Left kidney (tissue), 1 donor: ENCODE measurements at regions not wholly inside any gene's neighbourhood (a gene's known extent, or its start where the extent isn't known, plus 50 kb on each side); places are given as distances from the start of the nearest gene placed in this dataset.
"Not testable (repeated sequence)": the region's sequence is repeated elsewhere in the genome, so short reads cannot be mapped to it uniquely, and the experiment has no call there.

Experiments used
- DNase-seq: peaks from one replicate; pipeline ENCODE4 v3.0.0-alpha.2; 2013

GRCh38 chr22:49349181-49349835 is 478.4 kb downstream of the BRD1 start:
- no peak for DNase-seq

GRCh38 chr22:49348631-49349030 is 479.0 kb downstream of the BRD1 start:
- no peak for DNase-seq

GRCh38 chr22:49347376-49347775 is 480.3 kb downstream of the BRD1 start:
- no peak for DNase-seq

GRCh38 chr22:49345896-49346295 is 481.8 kb downstream of the BRD1 start:
- no peak for DNase-seq

DNA sequence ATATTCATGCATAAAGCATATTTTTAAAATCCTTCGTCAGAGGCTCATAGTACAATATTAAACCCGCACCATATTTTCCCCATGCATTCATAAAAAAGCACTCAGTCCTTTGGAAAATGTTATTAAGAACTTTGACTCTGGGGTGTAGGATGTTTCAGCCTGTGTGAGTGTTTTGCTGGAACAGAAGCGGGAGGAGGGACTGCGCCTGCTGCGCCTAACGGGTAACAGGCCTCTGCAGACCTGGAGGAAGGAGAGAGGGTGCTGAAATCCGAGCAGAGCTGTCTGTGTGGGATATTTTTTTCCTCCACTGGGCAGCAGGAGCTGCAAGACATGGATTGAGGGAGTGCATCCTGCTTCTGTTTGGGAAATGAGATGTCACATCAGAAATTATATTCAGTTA is 483.0 kb downstream of the BRD1 start:
- no peak for DNase-seq

DNA sequence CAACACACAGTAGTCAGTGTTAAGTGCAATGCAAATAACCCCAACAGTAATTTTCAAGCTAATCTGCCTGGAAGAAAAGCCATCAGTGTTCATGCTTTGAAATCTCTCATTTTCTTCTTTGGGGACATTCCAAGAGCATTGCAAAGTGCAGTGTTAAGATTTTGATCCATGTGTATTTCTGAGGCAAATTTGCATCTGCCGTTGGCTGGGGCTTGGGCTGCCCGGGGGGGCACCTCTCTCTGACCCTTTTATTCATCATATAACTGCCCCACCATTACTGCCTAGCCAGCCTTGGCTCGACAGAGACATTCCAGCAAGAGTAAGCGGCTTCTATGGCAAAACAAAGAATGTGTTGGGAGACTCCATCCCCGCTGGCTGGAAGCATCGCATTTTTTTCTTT is 483.5 kb downstream of the BRD1 start:
- no peak for DNase-seq

GRCh38 chr22:49340406-49340805 is 487.3 kb downstream of the BRD1 start:
- DNase-seq = no peak

GRCh38 chr22:49336483-49336882 is 491.2 kb downstream of the BRD1 start:
- DNase-seq = not testable (repeated sequence)

- DNase-seq = no peak
Measured at GRCh38 chr22:49334976-49335375, 492.7 kb downstream of the BRD1 start.

- DNase-seq = no peak
Measured at GRCh38 chr22:49334449-49334789, 493.3 kb downstream of the BRD1 start.

- no peak for DNase-seq
Measured at GRCh38 chr22:49333206-49333605, 494.5 kb downstream of the BRD1 start.

DNA sequence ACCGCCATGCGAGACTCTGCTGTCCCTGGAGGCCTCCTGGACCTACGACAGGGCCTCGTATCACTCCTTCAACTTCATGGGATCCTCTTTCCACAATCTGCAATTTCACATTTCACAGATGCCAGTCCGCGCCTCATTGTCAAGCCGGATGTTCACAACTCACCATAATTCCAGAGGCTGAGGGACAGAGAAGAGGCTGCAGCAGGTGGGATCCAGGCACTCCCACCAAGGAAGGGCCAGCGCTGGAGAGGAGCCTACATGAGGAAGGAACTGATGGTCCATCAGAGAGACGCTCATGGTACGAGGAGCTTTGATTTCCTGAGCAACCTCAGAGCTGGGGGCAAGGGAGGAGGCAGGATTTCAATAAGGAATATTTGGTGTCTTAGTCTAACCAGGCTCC is 495.0 kb downstream of the BRD1 start:
- DNase-seq = no peak

- DNase-seq = no peak
Measured at GRCh38 chr22:49331878-49332277, 495.8 kb downstream of the BRD1 start.

DNA sequence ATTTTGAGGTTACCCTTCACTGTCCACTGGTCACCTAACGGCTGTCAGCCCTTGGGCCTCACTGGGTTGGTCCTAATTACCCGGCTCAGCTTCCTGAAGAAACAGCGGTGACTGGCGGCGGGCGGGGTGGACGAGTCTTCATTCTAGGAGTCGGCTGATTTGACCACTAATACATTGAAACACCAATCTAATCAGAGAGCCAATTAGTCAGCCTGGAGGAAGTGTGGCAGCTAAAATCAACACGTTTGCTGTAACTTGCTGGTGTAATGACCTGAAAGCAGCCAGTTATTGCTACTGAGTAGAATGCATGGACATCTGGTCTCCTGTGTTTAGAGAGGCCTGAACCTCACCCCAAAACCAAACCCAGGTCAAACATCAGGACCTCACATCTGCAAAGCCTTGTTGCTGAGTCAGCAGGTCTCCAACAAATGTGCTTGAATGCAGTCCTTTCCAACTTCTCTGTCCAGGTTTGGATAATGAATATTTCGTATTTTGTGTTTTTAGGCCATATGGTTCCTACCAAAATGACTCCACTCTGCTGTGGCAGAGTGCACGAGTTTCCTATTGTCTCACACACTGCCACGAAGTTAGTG is 496.4 kb downstream of the BRD1 start:
- no peak for DNase-seq

- no peak for DNase-seq
Measured at GRCh38 chr22:49330421-49331222, 497.1 kb downstream of the BRD1 start.

- DNase-seq = no peak
Measured at GRCh38 chr22:49329636-49330035, 498.0 kb downstream of the BRD1 start.

GRCh38 chr22:49328630-49329405 is 498.9 kb downstream of the BRD1 start:
- no peak for DNase-seq

GRCh38 chr22:49328118-49328475 is 499.6 kb downstream of the BRD1 start:
- no peak for DNase-seq

- DNase-seq = no peak
Measured at GRCh38 chr22:49327411-49328117, 500.1 kb downstream of the BRD1 start.

DNA sequence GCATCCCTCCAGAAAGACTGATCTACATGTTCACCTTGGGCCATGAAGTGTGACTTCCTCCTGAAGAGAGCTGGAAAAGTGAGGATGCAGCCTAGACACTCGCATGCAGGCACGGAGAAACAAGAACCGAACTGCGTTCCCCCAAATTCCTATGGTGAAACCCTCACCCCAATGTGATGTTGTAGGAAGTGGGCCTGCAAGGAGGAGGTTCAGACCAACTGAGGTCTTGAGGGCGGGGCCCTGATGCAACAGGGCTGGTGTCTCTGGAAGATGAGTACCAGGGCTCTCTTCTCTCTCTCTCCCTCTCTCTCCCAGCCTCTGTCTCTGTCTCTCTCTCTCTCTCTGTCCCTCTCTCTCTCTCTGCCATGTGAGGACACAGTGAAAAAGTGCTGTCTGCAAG is 501.1 kb downstream of the BRD1 start:
- DNase-seq = no peak

- no peak for DNase-seq
Measured at GRCh38 chr22:49325531-49326395, 501.9 kb downstream of the BRD1 start.
